GM10248 (cell line): ENCODE measurements at regions not wholly inside any gene's neighbourhood (a gene's known extent, or its start where the extent isn't known, plus 50 kb on each side); places are given as distances from the start of the nearest gene placed in this dataset.

Source experiments
- CTCF ChIA-PET: fragments of 300-600 bp; sonication (Branson Sonifier 250); formaldehyde crosslinking; extraction: SDS; loops from one replicate; lab custom pipeline; 2021; ENCODE audit warnings: antibody characterized with exemption; lab: Yijun Ruan, JAX
- POLR2A ChIA-PET: fragments of 350-650 bp; sonication (Branson Sonifier 250); formaldehyde crosslinking; extraction: SDS; loops from one replicate; lab custom pipeline; 2020; ENCODE audit warnings: antibody characterized with exemption; lab: Yijun Ruan, JAX
- DNase-seq: peaks from one replicate; pipeline ENCODE4 v3.0.0; 2012; ENCODE audit errors: extremely low spot score
- TF ChIP-seq, protein P1 (sequence below): IDR thresholded peaks from 2 replicates; pipeline ENCODE4 v1.5.1; 2012; ENCODE audit warnings: mild to moderate bottlenecking, low read depth; ENCODE audit errors: extremely low read depth, missing control alignments, control extremely low read depth

DNA sequence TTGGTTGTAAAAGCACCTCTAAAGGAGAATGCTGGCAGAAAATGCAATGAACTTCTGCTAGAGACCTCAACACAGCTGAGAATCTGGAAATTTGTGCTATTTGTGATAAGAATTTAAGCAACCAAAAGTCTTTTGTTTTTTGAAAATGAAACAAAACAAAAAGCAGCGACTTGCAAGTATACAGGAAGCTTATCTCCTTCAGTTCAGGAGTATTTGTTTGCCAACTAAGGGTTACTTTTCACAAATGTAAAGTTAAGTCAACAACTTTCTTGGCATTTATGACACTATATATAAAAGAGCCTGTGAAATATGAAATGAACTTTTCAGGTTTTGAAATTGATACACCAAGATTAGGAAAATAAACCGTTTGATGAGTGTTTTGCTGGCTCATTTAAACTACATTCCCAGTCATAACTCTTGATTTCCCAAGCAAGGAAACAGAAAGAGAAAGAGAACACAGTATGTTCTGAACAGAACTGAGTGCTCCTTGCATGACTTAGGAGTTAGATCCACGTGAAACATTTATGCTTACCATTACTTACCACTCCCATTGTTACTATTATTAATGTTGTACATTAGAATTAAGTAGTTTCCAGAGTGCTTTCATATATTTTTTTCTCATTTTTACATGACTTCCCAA is 92.3 kb upstream of the COL8A1 start:
- TF ChIP-seq, protein P1, sequence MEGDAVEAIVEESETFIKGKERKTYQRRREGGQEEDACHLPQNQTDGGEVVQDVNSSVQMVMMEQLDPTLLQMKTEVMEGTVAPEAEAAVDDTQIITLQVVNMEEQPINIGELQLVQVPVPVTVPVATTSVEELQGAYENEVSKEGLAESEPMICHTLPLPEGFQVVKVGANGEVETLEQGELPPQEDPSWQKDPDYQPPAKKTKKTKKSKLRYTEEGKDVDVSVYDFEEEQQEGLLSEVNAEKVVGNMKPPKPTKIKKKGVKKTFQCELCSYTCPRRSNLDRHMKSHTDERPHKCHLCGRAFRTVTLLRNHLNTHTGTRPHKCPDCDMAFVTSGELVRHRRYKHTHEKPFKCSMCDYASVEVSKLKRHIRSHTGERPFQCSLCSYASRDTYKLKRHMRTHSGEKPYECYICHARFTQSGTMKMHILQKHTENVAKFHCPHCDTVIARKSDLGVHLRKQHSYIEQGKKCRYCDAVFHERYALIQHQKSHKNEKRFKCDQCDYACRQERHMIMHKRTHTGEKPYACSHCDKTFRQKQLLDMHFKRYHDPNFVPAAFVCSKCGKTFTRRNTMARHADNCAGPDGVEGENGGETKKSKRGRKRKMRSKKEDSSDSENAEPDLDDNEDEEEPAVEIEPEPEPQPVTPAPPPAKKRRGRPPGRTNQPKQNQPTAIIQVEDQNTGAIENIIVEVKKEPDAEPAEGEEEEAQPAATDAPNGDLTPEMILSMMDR, result no peak
- ChIA-PET POLR2A (no interaction called here), CTCF (interaction anchor here (0.7 to 4.2 kb wide), 7 partner anchors 14 to 168 kb away, joined by 3 to 20 read pairs (median 4); no protein-coding TSS in a partner anchor)

DNA sequence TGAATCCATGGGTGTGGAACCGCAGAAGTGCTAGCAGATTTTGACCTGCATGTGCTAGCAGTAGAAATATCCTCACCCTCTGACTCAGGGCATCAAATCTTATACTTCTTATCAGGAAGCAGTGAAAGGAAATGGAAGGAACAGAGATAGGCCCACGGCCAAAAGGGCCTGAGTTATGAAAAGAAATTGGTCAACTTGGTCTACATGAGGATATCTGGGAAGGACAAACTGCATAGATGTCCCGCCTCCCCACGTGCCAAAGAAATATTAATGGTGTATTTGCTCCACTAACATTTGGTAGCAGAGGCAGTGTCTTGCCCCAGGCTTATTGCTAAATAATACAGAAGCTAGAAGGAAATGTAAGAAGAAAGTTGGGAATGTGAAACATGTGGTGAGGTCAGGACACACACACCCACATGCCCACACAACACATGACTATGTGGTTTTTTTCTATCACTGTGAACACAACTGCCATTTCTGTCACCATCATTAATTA is 93.6 kb upstream of the COL8A1 start:
- TF ChIP-seq, protein P1, result no peak
- POLR2A ChIA-PET, result no interaction called here
- DNase-seq, result no peak
- CTCF ChIA-PET, result interaction anchor here (1.2 to 4.2 kb wide), 4 partner anchors 12 to 44 kb away, joined by 4 to 20 read pairs (median 6); no protein-coding TSS in a partner anchor

More for the DNA sequence above, 92.3 kb upstream of the COL8A1 start:
- no peak for DNase-seq

- ChIA-PET POLR2A (no interaction called here), CTCF (interaction anchor here (0.9 to 4.2 kb wide), 4 partner anchors 11 to 27 kb away, joined by 3 to 20 read pairs (median 6); no protein-coding TSS in a partner anchor)
- TF ChIP-seq, protein P1, result no peak
- no peak for DNase-seq
Observed at GRCh38 chr3:99543796-99544195, 94.6 kb upstream of the COL8A1 start.

DNA sequence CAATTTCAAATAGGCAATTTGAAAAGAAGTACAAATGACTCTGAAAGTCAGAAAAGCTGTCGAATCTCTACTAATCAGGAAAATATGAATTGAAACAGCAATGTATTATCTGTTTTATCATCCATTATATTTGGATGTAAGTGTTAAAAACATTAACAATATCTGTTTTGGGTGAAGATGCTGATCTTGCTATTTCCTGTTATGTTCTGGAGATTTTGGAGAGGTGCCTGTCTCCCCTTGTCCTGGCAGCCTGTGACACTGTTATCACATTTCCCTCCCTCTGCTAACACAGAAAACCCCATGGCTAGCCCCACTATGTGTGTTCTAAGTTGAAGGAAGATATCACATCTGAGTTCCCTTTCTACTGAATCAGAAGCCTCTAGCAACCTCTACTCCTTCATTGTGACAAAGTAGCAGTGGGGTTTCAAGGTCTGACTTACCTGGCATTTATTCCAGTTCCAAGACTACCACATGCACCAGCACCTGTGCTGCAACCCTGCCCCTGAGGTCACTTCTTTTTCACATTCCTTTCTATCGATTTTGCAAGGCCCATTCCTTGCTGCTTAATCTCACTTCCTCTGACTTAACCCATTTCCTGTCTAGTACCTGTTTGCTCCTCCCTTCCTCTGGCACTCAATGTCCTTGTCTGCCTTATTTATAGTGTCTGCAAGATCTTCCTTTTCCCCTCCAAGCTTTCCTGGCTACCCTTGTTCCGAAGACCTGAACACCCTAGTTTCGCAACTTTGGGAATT is 95.5 kb upstream of the COL8A1 start:
- POLR2A ChIA-PET, result no interaction called here
- TF ChIP-seq, protein P1, result no peak
- no peak for DNase-seq
- CTCF ChIA-PET, result interaction anchor here (4.2 kb wide), 1 partner anchor 11 kb away, joined by 20 read pairs; no protein-coding TSS in a partner anchor

GRCh38 chr3:99541181-99541580 is 97.2 kb upstream of the COL8A1 start:
- POLR2A ChIA-PET, result no interaction called here
- CTCF ChIA-PET, result interaction anchor here (1.3 to 1.5 kb wide), 2 partner anchors 10 to 39 kb away, joined by 3 read pairs; no protein-coding TSS in a partner anchor
- DNase-seq, result no peak
- TF ChIP-seq, protein P1, result no peak

GRCh38 chr3:99537416-99537815 is 101.0 kb upstream of the COL8A1 start:
- TF ChIP-seq, protein P1, result no peak
- no peak for DNase-seq
- POLR2A ChIA-PET, result no interaction called here
- CTCF ChIA-PET, result interaction anchor here (1.0 to 21.7 kb wide), 4 partner anchors 10 to 364 kb away, joined by 3 to 302 read pairs (median 4); no protein-coding TSS in a partner anchor
